ENCODE measurements at regions not wholly inside any gene's neighbourhood (a gene's known extent, or its start where the extent isn't known, plus 50 kb on each side); places are given as distances from the start of the nearest gene placed in this dataset.

DNA sequence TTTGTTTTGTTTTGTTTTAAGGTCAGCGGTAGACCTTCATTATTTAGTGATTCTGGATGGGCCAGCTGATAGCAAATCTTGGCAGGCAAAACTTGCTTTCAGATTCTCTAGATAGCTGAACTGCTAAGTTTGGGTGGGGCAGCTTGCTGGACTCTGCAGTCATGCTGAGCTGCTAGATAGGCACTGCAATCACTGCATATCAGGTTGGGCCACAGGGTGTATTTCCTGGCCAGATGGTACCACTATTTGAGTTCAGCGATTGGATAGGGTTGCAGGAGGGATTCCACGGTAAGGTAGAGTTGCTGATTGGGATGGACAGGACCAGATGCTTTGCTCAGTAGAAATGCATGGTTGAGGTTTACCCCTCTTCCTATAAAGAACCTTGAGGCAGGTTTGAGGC lies 579.3 kb upstream of the ADGRL4 start:
- in situ Hi-C loops (cut with MboI; ENCODE audit: low sequenced_read_pairs, unreplicated experiment), result no loop called here
- TF ChIP-seq, protein P1, sequence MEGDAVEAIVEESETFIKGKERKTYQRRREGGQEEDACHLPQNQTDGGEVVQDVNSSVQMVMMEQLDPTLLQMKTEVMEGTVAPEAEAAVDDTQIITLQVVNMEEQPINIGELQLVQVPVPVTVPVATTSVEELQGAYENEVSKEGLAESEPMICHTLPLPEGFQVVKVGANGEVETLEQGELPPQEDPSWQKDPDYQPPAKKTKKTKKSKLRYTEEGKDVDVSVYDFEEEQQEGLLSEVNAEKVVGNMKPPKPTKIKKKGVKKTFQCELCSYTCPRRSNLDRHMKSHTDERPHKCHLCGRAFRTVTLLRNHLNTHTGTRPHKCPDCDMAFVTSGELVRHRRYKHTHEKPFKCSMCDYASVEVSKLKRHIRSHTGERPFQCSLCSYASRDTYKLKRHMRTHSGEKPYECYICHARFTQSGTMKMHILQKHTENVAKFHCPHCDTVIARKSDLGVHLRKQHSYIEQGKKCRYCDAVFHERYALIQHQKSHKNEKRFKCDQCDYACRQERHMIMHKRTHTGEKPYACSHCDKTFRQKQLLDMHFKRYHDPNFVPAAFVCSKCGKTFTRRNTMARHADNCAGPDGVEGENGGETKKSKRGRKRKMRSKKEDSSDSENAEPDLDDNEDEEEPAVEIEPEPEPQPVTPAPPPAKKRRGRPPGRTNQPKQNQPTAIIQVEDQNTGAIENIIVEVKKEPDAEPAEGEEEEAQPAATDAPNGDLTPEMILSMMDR (IDR thresholded peaks at IDR 0.05; ENCODE audit: borderline replicate concordance, control extremely low read depth, extremely low read depth, insufficient read depth, missing control alignments), result no peak
- no peak for DNase-seq (ENCODE audit: low spot score)

DNA sequence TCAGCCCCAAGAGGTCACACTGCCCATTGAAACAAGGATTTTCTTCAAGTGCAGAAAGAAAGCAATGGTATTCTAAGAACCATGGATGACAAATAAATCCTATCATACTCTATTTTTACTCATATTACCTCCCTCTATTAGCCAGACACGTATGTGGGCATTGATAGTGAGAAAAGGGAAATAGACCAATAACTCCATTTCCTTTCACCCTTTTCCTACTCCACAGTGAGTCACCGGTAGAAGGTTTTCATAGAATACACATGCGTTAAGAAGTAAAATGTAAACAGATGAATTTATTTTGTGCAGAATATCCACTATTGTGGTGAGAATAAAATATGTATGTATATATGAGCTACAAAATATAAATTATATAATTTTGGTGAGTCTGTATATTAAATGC lies 568.9 kb upstream of the ADGRL4 start:
- DNase-seq (ENCODE audit: low spot score), result no peak
- in situ Hi-C loops (cut with MboI; ENCODE audit: low sequenced_read_pairs, unreplicated experiment), result no loop called here
- TF ChIP-seq, protein P1 (IDR thresholded peaks at IDR 0.05; ENCODE audit: borderline replicate concordance, control extremely low read depth, extremely low read depth, insufficient read depth, missing control alignments), result no peak

DNA sequence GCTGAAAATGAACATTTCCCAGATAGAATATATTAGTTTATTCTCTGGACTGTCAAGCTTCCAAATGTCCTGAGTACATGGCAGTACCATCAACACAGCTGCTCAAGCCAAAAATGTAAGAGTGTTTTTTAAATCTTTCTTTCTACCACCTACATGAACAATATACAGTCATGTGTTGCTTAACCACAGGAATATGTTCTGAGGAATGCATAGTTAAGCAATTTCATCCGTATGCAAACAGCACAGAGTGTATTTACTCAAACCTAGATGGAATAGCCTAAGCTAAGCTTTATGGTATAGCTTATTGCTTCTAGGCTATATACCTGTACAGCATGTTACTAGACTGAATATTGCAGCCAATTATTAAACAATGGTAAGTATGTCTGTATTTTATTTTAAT lies 561.9 kb upstream of the ADGRL4 start:
- TF ChIP-seq, protein P1 (IDR thresholded peaks at IDR 0.05; ENCODE audit: borderline replicate concordance, control extremely low read depth, extremely low read depth, insufficient read depth, missing control alignments), result no peak
- no peak for DNase-seq (ENCODE audit: low spot score)
- in situ Hi-C loops (cut with MboI; ENCODE audit: low sequenced_read_pairs, unreplicated experiment), result no loop called here

DNA sequence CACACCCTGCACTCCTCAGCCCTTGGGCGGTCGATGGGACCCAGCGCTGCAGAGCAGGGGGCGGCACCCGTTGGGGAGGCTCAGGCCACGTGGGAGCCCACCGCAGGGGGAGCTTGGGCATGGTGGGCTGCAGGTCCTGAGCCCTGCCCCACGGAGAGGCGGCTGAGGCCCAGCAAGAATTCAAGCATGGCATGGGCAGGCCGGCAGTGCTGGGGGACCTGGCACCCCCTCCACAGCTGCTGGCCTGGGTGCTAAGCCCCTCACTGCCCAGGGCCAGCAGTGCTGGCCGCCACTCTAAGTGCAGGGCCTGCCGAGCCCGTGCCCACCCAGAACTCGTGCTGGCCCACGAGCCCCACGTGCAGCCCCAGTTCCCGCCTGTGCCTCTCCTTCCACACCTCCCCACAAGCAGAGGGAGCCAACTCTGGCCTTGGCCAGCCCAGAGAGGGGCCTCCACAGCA lies 555.0 kb upstream of the ADGRL4 start:
- DNase-seq (ENCODE audit: low spot score), result no peak
- TF ChIP-seq, protein P1 (IDR thresholded peaks at IDR 0.05; ENCODE audit: borderline replicate concordance, control extremely low read depth, extremely low read depth, insufficient read depth, missing control alignments), result no peak
- in situ Hi-C loops (cut with MboI; ENCODE audit: low sequenced_read_pairs, unreplicated experiment), result no loop called here

DNA sequence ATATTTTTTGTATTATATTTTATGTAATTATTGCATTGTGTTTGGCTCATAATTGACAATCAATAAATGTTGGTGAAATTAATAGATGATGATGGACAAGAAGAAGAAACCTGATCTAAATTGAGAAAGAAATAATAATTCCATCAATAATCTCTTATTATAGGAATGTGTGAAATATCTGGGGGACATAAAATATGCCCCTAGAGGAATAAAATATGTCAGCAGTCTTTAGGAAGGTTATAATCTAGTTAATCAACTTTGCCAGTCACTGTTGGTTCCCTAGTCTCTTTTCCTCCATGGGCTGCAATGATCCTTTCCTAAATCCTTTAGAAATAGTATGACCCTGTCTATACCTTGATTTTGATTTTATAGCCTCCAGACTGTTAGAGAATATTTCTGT lies 549.7 kb upstream of the ADGRL4 start:
- TF ChIP-seq, protein P1 (IDR thresholded peaks at IDR 0.05; ENCODE audit: borderline replicate concordance, control extremely low read depth, extremely low read depth, insufficient read depth, missing control alignments), result no peak
- DNase-seq (ENCODE audit: low spot score), result no peak
- in situ Hi-C loops (cut with MboI; ENCODE audit: low sequenced_read_pairs, unreplicated experiment), result no loop called here

DNA sequence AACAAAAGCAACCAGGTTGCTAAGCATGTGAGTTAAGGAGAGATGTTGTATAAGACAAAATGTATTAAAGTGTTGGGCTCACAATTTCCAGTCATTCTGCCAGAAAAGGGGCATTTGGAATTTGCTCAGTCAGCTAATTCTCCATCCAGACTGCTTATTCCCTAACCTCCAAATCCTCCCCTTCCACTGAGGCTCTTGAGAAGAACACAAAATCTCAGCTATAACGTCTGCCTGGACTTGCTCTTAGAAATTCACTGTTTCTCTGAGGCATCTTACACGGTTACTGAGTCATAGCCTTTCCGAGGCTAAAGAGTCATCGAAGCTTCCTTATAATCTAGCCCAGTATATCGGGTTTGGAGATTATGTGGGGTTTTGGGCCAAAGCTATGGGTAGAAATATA lies 548.2 kb upstream of the ADGRL4 start:
- in situ Hi-C loops (cut with MboI; ENCODE audit: low sequenced_read_pairs, unreplicated experiment), result no loop called here
- TF ChIP-seq, protein P1 (IDR thresholded peaks at IDR 0.05; ENCODE audit: borderline replicate concordance, control extremely low read depth, extremely low read depth, insufficient read depth, missing control alignments), result no peak
- no peak for DNase-seq (ENCODE audit: low spot score)

DNA sequence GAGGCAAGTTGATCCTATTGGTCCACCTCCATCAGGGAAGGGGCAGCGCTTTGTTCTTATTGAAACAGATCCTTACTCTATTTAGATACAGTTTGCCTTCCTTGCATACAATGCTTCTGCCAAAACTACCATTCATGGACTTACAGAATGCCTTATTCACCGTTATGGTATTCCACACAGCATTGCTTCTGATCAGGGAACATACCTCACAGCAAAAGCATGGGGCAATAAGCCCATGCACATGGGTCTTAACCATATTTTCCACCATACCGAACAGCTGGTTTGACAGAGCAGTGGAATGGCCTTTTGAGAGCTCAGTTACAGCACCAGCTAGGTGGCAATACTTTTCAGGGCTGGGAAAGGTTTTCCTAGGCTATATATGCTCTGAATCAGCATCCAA lies 544.8 kb upstream of the ADGRL4 start:
- in situ Hi-C loops (cut with MboI; ENCODE audit: low sequenced_read_pairs, unreplicated experiment), result no loop called here
- no peak for DNase-seq (ENCODE audit: low spot score)
- TF ChIP-seq, protein P1 (IDR thresholded peaks at IDR 0.05; ENCODE audit: borderline replicate concordance, control extremely low read depth, extremely low read depth, insufficient read depth, missing control alignments), result no peak
